AML-193 (cell line): ENCODE measurements at regions not wholly inside any gene's neighbourhood (a gene's known extent, or its start where the extent isn't known, plus 50 kb on each side); places are given as distances from the start of the nearest gene placed in this dataset.
A peak's percentile ranks its signal among the peaks of the same experiment; 100 is the strongest.

Experiments used
- DNase-seq, 2 experiments: peaks; one replicate each; lab custom pipeline; 2025; lab: John Stamatoyannopoulos, UW

DNA sequence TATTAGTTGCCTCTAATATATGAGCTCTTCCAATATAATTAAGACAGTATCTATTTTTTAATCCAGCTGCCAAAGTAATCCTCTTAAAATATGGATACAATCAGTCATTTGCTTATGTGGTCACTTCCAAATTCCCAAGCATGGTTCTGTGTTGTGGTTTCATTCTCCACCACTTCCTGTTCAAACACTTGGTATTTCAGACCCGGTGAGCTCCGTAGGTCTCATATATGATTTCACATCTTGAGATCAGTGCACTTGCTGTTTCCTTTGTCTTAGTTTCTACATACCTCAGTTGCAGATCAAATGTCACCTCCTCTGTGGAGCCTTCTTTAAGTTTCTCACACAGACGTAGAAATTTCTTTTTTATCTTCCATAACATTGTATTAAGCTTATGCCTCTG lies 254.2 kb downstream of the KCNS3 start:
- DNase-seq: no peak

DNA sequence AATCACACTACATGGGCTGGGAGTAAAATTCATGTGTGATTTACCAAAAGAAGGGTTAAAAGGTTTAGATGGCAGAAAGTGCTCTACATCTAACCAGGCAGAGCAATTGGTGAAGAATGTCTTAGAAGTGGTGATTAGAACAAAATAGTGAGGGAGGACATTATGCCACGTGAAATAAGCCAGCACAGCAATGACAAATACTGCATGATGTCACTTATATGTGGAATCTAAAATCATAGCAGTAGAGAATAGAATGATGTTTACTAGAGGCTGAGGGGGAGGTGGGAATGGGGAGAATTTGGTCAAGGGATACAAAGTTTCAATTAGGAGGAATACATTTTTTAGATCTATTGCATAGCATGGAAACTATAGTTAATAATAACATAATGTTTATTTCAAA lies 253.3 kb downstream of the KCNS3 start:
- no peak for DNase-seq

DNA sequence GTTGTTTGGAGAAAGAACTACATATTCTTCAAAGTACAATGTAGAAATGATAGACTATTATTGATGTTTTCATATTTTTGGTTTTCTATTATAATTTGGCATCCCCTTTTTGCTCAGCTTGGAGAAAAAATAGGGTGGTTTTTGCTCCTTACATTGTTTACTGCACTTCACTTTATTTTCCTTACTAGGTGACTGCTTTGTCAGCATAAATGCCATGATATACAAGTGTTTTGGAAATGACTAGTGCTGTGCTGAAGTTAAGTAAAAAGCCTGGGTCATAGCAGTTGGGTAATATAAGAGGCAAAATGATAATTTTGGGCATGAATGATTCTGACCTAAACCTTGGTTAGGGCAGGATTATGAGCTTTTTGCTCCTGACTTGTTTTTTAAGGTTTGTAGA lies 250.9 kb downstream of the KCNS3 start:
- DNase-seq: no peak

DNA sequence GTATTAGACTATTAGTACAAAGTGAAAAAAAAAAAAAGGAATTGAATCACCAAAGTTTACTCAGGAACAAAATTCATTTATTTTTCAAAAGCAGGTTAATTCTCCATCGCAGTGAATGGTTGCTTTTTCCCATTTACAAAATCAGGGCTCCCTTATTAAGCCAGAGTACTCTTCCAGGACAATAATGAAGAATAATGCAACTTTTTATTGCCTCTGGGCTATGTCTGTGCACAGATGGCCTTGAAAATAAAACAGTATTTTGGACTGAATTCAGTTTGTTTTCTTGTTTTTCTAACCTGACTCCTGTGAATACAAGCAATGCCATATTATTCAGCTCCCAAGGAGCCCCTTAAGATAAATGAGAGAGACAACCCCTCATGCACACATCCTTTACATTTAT lies 246.8 kb downstream of the KCNS3 start:
- DNase-seq: no peak

DNA sequence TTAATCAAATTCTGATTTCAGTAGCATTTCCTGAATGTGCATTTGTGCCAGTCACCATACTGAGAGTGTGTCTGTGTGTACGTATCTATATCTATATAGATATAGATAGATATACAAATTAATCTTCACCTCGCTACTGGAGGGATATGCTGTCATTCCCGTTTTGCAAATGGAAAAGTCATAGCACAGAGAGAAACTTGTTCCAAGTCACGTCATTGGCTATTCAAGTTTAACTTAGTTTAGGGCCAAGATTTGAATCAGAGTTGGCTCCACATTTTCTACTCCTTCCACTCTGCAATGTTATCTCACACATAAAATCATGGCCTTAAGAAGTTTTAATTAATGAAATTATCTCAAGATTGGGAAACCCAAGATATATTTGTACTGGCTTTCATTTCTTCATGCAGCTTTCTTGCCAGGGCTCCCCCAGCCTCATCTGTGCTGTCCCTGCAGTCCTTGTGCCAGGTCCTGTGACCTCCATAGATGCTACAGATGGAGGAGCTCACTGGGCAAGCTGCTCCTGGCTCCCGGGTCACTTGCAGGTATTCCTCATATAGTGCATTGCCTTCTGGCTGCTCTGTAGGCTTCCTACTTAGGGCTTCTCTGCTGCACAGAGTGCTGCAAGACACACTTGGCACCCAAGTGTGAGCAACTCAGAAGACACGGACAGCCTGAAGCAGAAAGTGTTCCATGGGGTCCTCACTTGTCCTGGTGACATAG lies 245.8 kb downstream of the KCNS3 start:
- DNase-seq: no peak

DNA sequence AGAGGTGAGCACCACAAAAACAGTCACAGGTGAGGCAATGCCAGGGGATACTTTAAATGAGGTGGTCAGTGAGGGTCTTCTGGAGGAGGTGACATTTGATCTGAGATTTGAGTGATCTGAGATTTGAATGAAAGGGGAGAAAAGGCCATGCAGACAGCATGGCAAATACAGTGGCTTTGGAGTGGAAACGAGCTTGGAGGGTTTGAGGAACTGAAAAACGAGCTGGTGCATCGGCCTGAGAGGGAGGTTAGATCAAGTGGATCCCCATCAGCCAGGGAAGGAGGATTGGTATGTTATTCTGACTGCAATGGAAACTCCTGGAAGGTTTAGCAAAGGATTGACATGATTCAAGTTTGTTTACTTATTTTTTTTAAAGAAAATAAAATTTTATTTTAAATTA lies 245.1 kb downstream of the KCNS3 start:
- no peak for DNase-seq

DNA sequence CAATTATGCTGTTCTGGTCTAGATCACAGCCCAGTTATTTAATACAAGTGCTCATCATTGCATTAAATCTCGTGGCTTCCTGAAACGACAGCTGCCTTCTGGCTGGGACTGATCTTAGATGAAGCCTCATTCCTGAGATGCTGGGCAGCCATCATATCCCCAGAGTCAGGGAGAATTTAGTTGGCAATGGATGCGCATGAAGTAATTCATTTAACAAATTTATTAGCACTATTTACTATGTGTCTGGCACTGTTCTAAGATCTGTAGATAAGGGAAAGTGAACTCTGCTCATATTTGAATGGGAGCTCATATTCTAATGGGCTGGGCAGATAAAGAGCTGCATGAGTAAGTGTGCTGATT lies 244.7 kb downstream of the KCNS3 start:
- no peak for DNase-seq

DNA sequence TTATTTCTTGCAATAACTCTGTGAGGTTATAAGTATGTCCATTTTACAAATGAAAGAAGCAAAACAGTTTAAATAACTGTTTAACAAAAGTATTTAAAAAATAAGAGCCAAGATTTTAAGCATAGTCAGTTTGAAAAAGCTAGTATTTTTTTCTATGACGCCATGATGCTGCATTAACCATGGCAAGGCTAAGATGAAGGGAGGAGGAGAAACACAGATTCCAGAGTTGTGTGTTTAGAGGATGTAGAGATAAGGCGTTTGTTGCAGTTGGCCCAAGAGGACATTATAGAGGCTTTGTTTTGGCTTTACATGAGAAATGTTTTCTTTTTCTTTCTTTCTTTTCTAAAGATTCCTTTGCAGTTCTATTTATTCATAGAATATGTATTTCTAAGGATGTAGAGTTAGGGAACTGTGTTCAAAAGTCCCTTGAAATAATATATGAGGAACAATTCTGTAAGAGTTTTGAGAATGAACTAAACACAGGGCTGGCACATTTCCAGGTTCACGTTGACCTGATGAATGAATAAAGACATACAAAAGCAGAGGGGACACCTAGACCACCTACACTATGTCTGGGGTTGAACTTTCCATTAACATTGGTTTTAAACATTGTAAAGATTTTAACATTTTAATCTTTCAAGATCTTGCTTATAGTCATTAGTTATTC lies 244.2 kb downstream of the KCNS3 start:
- no peak for DNase-seq

DNA sequence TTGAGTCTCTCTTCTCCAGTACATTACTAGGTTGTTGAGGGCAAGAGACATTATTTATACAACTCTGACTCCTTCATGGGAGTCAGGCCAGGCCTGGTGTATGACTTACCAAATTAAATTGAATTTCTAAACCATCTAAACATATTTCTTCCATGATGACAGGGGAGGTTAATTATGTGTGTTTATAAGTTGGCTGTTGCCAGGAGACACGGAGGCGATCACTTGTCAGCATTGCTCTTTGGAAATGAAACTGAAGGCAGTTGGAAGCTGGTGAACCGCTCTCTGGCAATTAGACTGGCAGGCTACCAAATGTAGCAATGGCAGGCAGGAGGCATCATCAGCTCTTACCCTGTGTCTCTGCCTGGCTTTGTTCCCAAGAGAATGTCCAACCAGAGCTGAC lies 241.4 kb downstream of the KCNS3 start:
- DNase-seq: no peak

DNA sequence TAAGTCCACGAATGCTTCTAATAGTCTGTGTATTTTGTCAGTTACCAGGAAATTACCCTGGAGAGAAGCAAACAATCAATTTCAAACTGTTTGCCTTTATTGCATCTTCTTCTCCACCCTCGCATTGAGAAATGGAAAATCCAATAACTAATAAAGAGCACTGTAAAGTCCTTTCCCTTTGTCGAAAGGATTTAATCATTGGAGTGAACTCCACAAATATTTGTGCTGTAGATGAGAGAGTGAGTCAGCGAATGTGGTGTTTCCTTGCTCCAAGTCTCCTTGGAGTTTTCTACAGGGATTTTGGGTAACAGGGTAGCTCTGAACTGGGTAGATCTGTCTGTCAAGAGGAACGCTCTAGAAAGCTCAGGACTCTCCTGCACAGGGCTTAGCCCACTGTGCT lies 240.2 kb downstream of the KCNS3 start:
- no peak for DNase-seq

DNA sequence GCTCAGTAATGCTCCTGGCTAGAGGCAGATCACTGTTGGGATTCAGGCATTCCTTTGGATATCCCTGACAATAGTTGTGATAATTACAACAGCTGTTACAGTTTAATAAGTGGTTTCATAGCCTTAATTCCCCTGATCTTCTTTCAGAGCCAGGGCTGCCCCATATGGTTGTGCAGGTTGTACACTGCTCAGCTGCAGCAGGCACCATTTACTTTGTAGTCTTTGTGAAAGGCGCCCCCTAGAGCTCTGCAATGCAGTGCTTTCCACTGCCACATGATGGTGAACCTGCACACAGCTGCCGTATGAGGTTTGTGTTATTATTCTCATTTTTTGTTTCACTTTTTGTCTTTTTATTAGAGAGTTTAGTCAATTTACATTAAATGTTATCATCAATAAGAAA lies 239.1 kb downstream of the KCNS3 start:
- DNase-seq: peak; percentile 26 to 37

DNA sequence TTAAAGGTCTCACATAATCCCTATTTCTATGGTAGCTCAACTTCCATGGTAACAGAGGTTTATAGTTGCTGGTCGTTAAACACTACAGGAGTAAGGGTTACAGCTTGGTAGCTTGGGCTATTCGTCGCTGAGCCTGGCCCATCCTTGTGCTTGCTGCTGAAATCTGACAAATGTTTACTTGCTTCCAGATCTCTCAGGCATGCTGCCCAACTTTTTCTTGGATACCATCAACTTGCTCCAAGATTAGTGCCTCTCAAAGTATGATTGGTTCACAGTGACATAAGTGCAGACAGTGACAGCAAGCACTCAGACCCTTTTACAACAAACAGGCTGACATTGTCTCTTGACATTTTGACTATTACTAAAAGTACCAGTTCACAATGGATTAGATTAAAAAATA lies 231.8 kb downstream of the KCNS3 start:
- DNase-seq: no peak

DNA sequence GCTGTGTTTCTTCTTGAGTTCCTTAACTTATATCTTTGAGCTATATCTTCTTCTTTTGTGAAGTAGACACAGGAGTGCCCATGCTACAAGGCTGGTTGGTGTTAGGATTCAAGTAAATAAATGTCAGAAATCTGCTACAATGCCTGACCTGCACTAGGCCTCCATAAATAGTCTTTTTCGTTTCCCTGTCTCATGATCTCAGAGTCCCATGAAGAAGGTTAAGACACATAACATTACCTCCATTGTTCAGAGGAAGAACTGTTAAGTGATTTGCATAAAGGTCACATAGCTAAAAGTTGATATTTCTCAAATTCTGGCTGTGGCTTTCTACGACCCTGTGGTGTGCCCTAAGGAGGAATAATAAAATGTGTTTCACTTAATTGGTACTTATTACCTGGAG lies 228.4 kb downstream of the KCNS3 start:
- no peak for DNase-seq

DNA sequence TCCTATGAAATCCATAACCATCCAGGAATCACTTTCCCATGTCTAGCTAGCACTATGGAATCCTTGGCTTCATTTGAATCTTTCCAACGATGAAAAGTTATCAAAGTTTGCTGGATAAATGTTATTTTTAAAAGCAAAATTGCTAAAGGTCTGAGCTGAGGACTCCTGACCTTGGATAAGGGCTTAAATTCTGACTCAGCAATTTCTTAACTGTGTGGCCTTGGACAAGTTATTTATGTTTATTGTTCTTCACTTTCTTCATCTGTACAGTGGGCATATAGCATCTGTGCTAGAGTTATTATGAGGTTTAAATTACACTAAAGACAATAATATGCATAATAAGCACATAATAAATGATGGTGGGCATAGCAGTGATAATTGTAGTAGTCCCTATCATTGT lies 227.5 kb downstream of the KCNS3 start:
- no peak for DNase-seq

DNA sequence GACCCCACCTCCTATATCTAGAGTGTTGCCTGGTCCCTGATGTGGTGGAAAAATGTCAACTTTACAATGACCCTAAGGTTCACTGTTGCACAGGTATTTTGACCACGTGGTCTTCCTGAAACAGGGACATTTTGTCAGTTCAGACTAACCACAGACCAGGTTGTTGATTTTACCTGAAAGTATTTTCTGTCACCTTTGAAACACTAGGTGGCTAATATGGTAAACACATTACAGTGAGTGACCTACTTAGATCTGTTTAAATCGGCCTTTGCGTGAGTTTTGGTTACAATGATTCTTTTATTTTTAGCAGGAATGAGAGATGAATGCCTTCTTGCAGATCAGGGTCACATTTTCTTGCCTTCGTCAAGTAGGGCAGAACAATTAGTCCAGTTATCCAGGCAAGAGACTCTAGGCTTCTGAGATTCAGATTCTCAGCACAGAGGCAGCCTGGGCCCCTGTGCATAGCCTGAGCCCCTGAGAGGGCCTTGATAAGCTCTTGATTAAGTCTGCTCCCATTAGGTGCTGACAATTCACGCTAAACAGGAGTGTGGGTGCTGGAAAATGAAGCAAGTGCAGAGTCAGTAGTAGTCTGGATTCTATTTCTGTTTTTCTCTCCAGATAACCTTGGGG lies 226.2 kb downstream of the KCNS3 start:
- DNase-seq: no peak

DNA sequence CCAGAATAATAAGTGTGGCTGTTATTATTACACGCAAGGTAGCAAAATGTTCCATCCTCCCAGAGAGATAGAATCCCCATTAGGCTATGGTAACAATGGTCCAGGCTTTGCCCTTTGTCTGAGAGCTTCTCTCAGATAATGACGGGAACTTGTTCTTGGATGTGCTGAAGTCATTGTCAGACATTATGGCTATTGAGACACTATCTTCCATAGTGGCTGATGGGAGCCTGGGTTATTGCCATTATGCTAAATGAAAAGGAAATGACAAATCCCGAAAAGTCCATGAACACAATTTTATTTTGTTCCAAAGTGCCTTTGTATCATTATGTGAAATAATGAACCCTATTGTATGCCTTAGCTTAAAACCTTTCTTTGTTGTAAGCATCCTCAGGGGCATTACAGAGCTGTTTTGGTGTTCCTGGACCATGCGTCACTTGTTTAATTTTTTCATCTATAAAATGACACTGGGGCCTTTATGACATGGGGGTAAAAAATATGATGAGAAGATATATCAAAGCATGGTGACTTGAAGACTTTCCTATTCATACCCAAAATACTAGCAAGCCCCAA lies 218.5 kb downstream of the KCNS3 start:
- DNase-seq: no peak

DNA sequence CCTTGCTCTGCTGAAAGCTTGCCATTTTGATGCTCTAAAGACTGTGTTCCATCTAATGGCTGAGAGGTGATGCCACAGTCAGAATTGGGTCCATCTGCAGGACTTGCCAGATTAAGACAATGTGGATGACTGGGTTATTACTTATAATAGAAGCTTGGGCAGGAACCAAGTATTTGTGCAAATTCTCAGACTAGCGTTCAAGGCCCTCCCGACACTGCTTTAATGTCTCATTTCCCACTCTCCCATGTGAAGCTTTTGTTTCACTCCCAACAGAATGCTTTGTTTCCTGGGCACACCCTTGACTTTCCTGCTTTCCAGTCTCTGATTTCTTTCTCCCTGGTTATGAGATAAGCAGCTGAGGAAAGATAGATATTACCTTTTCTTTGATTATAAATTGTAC lies 215.8 kb downstream of the KCNS3 start:
- no peak for DNase-seq

DNA sequence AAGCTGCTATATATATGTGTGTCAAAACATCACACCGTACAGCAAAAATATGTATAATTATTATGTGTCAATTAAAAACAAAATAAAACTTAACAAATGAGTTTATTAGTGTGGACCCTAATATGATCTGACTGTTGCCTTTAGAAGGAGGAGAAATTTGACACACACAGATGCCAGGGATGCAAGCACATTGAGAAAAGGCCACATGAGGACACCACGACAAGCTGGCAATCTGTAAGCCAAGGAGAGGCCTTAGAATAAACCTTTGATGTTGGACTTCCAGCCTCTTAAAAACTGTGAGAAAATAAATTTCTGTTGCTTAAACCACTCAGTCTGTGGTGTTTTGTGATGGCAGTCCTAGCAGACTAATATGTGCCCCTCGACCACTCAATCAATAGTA lies 214.7 kb downstream of the KCNS3 start:
- DNase-seq: no peak

DNA sequence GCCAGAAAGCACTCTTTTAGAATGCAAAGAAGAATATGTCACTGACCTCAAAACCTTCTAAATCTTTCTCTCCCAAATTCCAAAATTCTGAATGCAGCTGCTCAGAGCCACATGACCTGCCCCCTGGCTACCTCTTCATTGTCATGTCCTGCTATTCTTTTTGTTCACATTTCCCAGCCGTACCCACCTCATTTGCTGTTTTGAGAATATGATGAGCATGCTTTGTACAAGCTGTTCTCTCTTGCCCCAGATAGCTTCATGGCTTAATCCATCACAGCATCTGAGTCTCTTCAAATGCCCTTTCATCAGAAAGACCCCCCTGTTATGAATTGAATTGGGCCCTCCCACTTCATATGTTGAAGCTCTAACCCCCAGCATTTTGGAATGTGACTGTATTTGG lies 214.3 kb downstream of the KCNS3 start:
- no peak for DNase-seq

DNA sequence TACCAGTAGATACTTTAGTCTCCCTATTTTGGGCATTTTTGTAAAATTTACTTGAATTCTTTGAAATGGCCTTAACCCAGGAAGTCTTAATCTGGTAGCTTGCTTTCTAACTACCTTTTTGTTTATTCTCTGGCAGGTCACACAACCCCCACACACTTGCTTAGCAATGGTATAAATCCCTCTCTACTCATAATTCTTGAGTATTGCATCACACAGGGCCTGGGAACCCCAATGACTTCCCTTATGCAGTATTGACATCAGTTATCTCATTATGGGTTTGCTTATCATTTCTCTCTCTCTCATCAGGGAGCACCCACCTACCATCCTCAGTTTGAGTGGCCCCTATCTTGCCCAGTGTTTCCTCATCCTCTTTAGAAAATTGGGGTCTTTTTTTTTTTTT lies 207.1 kb downstream of the KCNS3 start:
- no peak for DNase-seq

DNA sequence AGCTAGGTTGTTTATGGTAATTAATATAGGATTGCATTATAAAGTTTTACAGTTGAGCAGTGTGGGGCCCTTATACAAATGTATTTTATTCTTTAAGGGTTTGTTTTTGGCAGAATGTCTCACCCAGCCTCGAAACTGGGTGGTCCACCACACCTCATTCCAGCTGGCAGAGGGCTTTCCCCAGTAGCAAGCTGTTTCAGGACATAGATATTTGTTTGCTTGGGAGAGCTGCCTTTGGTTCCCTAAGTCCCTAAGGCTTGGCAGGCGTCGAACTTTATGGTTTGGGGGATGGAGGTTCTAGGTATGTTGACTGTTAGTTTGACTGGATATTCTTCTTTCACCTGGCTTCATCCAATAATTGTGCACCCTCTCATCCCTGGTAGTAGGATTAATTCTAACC lies 205.9 kb downstream of the KCNS3 start:
- DNase-seq: no peak

DNA sequence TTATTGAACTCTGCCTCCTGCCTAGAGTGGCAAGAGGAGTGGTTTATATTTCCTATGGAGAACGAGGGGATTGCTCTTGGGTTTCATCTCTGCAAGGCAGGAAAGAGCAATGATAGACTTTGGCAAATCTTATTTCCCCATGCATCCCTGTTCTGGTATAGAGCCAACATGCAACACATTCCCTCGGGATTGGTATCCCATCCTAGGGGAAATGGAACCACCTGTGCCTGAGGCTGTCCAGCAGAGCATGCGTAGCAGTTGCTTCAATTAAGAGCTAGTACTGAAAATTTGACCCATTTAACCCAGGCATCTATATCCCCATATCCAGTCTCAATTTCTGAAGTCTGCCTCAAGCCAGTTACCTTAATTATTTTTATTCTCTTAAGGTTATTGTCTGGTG lies 205.3 kb downstream of the KCNS3 start:
- DNase-seq: no peak

DNA sequence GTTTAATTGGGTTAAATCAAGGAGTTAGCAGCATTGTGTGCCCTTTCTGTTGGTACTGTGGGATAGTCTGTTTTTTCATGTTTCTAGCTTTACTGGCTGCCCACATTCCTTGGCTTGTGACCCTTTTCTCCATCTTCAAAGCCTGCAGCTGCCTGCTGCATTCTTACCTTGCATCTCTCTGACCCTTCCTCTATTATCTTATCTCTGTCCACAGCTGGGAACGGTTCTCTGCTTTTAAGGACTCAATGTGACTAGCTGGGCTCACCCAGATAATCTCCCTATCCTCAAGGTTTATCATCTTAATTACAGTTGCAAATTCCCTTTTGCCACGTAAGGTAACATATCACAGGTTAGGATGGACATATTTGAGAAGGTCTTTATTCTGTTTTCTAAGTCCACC lies 199.7 kb downstream of the KCNS3 start:
- DNase-seq: no peak
